TTC549 (cell line): ENCODE measurements at regions not wholly inside any gene's neighbourhood (a gene's known extent, or its start where the extent isn't known, plus 50 kb on each side); places are given as distances from the start of the nearest gene placed in this dataset.
A peak's percentile ranks its signal among the peaks of the same experiment; 100 is the strongest.
"Not testable (repeated sequence)": the region's sequence is repeated elsewhere in the genome, so short reads cannot be mapped to it uniquely, and the experiment has no call there.

Experiments
- FAIRE-seq: peaks from 2 replicates; lab custom pipeline; 2012; peaks lifted over from hg19 to GRCh38; lab: Jason Lieb, UNC

DNA sequence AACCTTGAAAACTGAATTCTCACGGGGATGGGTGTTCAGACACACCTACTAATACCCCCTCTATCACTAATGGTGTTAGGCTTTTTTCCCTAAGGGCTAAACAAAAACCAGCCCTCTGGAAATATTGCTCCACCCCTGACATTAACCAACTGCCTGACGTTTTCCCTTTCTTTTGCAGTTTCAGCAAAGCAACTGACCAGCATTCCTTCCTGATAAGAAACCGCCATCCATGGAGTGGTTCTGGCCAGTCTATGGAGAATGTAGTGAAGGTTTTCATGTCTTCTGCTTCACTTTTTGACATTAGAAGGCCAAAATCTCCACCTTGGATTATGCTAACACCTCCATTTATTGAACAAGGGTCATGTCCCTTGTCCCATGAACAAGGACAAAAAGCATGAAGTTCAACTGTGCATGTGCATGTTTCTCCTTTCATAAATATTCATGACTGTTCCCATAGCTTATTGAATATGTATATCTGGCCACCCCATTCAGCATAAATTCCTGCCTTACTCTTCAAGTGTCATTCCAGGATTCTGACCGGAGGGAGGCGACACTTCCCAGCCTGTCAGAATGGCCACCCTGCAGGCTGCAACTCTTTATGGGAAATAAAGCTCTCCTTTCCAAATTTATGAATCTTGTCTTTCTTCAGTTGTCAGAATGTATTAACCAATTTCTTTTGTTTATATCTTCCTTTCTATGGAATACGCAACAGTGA lies 314.3 kb downstream of the HHIPL2 start:
- FAIRE-seq = no peak

DNA sequence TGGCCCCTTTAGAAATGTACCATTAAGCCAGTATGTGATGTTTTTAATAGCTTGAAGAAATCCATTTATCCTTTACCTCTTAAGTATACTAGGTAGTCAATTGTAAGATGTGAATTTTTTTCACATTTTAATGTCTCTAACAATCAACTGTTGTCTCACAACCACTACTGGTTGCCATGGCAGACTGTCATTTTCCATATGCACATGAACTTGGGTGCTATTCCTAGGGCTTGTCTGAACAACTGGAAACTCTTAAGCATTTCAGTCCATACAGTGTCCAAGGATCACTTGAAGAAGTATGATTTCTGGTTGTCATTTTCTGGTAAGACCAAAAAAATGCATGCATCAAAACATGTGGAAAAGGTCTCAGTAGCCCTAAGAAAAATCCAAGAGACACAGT lies 315.1 kb downstream of the HHIPL2 start:
- FAIRE-seq = no peak

DNA sequence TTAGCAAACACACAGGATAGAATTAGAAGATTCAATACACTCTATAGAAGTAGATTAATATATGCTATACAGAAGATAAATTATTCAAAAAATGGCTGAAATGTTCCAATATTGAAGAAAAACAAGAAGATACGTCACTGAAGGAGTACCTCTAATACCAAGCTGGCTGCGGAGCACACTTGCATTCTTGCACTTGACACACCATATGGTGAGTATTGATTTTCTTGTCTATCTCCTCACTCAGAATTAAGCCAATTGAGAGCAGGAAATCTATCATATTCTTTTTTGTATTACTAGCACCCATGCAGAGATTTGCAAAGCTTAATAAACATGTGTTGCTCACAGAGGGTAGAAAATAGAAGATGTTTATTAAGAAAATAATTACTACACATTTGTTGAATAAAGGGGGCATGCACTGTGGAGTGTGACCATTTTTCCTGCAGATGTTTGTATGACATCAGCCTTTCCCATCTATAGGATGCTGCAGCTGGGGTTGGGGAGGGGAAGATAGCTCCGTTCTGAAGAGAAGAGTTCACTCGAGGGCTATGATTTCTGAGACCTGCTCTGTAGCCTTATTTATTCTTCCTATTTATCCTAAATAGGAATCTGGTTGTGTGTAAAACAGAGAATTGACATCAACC lies 318.1 kb downstream of the HHIPL2 start:
- FAIRE-seq = no peak

DNA sequence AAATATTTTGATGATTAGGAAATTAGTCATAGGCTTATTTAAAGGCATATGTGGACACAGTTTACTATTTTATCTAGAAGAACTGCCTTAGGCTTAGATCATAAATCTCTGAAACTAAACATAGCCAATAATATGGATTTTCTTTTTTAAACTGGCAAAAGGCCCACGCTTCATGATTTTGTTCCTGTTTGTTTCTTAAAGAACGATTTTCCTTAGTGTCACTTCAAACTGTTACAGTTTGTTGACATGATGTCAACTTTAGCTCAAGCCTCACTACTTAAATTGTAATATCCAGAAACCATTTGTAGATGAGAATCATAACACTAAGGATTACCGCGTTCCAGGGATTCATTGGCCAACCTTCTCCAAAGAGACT lies 322.6 kb downstream of the HHIPL2 start:
- FAIRE-seq = no peak

DNA sequence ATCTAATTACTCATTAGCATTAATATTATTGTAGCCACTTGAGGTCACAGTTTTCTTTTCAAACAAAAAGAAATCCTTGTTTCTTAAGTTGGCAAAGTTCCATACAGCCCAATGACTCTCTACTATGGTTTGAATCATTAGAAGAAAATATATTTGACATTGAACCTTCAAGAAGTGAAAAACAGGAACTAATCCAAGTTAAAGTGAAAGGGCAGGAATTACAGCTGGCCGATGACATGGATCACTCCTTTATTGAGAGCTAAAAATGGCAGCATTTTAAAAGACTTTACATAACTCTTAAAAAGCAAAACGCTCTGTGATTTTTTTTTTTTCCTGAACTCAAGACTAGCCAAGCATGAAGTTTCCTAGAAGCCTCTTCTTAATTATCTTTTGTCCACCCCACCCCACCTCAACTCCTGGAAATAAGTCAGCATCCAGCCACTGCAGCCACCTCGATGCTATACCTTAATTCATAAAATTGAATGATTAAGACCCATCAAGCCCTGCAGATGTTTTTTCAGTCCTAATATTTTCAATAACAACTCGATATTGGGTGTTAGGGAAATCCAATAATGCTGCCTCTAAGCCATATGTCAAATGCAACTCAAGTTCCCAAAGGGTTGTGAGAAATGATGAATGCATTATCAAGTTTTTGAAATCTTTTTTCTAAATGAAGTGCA lies 323.1 kb downstream of the HHIPL2 start:
- FAIRE-seq = no peak

DNA sequence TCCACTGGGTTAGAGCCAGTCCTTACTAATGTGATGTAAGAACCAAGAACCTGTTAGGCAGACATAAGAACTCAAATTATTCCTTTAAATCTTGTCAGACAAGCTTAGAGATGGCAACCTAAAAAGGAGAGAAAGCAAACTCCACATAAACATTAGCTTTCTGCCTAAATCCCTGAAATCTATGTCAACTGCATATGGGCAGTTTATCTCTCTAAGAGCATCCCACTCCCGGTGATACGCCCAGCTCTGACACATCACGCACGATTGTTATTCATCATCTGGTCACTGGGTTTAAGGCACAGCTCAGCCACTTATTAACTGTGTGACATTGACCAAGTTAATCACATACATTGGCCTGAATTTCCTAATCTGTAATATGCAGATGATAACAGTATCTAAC lies 323.7 kb downstream of the HHIPL2 start:
- FAIRE-seq = no peak

DNA sequence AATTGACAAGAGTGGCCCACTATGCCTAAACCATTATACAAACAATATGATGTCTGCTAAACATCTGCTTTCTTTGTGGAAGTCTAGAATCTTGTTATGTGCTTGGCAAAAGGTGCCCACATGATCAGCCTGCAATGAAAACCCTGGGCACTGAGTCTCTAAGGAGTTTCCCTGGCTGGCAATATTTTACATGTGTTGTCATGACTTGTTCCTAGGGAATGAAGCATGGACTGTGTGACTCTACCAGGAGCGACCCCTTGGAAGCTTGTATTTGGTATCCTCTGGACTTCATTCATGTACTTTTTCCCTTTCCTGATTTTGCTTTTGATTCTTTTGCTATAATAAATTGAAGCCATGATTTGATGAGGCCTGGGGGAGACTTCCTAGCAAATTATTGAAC lies 324.9 kb downstream of the HHIPL2 start:
- no peak for FAIRE-seq

DNA sequence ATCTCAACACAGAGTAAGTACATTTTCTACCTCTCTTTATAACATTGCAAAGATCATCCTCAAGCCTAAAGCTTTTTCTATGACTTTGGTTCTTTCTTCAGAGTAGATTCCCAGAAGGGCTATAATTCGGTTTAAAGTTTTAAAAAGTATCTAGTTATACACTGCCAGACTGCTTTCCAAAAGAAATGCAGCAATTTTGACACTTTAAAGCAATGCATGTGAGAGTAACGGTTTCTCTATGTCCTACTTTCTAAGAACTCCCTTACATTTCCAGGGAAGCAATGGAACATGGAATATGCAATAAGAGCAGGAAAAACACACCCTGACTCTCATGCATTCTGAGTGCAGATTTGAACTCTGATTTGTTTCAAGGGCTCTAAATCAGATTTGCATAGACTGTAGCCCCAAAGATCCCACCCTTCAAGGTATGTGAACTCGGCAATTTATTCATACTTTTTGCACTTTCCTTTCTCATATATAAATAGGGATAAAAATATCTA lies 331.6 kb downstream of the HHIPL2 start:
- FAIRE-seq = no peak

DNA sequence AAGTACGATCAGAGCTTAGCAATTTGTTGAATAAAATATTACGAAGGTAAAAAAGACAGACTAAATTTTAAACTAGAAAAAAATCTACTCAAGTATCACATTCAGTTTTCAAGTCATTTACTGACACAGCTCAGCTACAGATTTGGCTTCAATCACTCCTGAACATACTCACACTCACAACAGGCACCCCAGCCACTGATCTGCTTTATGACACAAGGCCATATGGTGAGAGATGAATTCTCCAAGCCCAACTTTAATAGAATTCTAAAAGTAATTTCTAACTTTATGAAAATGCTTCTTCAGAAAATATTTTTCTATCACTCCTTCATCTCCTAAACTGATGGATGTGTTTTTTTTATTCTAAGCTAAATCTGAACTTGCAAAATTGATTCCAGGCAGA lies 337.1 kb downstream of the HHIPL2 start:
- FAIRE-seq = no peak

DNA sequence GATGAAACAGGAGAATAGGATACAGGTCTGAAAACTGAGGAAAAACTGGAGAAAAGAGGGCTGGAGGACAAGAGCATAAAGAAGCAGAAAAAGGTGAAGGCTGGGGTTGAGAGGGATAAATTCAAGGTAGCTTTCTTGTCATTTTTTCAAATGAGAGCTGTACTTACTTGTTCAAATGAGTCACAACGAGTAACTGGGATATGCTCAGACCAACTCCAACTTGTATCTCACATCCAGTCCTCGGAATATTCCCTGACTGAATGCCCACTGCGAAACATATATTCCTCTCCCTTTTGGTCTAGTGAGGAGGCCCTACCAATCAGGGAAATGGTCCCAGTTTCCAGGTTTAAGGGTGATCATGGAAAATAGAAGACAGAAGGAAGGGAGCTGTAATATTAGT lies 343.4 kb downstream of the HHIPL2 start:
- no peak for FAIRE-seq

DNA sequence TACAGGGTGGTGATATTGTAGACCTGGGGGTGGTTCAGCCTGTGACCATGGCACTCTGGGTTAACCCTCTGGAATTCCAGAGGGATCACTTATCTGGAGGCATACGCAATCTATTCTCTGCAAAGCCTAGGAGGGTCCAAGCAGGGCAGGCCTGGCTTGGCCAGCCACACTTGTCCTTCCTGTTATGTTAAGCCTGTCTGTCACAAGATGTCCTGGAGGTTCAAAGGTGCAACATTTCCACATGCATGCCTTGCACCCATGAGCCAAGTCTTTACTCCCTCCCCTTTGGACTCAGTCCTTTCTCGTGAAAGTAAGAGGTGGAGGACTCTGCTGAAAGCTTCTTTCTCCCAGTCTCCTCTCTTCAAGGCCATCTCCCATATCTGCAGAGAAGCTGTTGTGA lies 345.1 kb downstream of the HHIPL2 start:
- FAIRE-seq = no peak

DNA sequence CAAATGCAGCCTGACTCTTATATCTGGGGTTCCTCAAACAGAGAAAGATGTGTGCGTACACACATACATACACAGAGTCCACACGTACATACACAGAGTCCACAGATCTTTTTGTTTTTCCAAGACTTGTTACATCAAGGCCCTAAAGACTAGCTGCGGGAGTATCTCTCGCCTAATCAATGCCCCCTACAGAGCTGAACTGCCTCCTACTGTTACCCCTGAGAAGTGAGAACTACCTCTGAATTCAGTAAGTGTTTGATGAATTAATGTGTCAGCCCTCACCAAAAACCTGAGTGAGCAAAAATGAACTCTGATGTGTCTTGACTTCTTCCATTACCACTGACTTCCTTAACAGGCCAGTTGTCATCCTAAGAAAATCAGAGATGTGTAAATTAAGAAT lies 351.2 kb downstream of the HHIPL2 start:
- no peak for FAIRE-seq

DNA sequence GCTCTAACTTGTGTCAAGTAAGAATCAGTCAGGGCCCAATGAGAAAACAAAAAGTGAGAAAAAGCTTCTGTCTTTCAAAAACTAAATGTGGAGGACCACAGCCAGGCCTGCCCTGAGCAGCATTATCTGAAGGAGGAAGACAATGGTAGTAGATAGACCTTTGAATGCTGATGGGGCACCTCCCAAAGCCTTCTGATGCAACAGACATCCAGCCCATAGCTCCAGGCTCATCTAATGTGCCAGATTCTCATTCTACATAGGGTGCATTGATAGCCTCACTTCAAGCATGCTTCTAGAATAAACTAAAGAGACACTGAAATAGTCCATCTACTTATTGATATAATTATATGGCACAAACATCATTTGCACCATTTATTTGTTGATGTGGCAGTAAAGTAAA lies 351.6 kb downstream of the HHIPL2 start:
- no peak for FAIRE-seq

DNA sequence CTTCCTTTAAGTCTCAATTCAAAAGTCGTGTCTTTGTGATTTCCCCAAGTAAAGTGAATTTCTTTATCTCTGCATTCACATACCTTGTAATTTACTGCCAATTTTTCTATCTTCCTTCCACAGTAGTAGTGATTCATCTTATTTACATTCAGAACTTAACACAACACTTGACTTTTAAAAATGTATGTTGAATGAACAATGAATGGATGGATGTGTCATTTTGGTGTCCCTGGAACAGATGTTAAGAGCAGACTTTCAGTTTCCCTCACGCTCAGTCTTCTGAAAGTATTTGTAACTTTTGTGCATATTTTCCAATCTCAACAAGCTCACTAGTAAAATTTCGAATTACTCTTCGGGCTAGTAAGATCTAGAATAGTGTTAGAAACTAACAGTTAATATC lies 352.0 kb downstream of the HHIPL2 start:
- FAIRE-seq = no peak

DNA sequence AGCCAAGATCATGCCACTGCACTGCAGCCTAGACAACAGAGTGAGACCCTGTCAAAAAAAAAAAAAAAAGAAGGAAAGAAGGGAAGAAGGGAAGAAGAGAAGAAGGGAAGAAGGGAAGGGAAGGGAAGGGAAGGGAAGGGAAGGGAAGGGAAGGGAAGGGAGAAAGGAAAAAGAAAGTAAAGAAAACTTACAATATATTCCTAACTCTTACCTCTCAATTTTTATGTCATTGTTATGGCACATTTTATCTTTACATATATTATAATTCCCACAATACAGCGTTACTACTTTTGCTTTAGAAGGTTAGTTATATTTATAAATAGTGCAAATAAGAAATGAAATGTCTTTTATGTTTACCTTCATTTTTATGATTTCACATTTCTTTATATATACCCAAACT lies 358.7 kb downstream of the HHIPL2 start:
- FAIRE-seq = no peak

DNA sequence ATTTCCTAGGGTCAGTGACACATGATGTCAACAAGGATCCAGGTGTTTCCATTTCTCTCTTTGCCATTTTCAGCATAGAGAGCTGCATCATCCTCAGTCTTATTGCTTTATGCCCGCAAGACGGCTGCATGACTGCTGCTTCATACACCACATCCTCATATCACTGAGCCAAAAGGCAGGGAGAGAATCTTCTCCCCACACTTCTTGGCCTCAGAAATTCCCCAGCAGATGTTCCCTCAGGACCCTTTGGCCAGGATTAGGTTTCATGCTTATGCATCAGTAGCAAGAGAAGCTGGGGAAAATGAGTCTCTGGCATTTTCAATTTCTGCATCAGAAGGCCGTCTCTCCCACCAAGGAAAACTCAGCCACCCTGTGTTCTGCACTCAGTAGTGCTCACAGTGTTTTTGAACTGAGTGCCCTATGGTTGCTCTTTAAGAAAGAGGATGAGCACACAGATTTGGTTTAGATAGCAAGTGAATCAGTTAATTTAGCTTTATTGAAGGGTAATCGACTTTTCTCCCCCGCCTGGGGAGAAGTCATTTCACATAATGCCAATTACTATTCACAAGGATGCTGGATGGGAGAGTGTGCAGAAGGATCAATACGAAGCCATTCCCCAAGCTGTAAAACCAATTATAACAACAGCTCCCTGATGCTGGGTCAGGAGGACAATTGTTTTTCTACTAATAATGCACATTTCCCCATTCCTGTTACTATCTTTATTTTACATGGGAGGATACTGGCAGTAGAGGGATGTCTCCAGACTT lies 360.2 kb downstream of the HHIPL2 start:
- FAIRE-seq = no peak

DNA sequence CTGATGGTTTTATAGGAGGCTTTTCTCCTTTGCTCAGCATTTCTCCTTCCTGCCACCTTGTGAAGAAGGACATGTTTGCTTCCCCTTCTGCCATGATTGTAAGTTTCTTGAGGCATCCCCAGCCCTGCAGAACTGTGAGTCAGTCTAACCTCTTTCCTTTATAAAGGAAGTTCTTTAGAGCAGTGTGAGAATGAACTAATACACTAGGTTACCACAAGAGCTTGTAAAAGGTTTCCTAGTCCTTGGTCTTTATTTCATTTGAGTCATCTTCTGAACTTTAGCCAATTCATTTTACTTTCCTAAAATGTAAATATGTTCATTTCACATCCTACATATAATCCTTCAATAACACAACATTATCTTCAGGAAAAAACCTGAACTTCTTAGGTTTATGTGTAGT lies 365.3 kb downstream of the HHIPL2 start:
- no peak for FAIRE-seq

DNA sequence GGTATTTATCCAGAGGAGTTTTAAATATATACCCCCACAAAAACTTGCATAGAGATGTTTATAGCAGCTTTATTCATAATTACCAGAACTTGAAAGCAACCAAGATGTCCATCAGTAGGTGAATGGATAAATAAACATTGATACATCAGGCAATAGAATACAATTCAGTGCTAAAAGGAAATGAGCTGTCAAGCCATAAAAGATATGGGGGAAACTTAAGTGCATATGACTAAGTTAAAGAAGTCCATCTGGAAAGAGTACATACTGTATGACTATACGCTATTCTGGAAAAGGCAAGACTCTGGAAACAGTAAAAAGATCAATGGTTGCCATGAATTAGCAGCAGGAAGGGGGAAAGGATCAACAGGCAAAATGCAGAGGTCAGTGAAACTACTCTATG lies 366.7 kb downstream of the HHIPL2 start:
- FAIRE-seq = no peak

DNA sequence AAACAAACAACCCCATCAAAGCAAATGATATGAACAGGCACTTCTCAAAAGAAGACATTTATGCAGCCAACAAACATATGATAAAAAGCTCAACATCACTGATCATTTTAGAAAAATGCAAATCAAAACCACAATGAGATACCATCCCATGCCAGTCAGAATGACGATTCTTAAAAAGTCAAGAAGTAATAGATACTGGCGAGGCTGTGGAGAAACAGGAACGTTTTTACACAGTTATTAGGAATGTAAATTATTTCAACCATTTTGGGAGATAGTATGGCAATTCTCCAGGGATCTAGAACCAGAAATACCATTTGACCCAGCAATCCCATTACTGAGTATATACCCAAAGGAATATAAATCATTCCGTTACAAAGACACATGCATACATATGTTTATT lies 370.4 kb downstream of the HHIPL2 start:
- FAIRE-seq = not testable (repeated sequence)

DNA sequence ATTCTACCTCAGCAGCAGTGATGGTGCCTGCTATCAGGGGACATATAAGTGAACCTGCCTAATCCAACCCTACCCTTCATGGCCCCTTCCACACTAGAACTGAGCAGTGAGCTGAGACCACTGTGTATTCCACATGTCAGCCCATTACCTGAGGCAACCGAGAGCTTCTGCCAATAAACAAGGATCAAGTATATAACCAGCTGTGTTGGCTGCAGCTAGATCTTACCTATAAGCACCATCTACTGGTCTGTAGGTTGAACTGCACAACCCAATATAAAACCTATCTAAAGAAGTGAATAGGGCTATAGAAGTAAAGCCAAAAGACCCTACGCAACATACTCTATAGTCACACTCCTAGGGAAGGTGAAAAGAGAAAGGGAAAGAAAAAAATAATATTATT lies 376.9 kb downstream of the HHIPL2 start:
- FAIRE-seq = peak; percentile 48

DNA sequence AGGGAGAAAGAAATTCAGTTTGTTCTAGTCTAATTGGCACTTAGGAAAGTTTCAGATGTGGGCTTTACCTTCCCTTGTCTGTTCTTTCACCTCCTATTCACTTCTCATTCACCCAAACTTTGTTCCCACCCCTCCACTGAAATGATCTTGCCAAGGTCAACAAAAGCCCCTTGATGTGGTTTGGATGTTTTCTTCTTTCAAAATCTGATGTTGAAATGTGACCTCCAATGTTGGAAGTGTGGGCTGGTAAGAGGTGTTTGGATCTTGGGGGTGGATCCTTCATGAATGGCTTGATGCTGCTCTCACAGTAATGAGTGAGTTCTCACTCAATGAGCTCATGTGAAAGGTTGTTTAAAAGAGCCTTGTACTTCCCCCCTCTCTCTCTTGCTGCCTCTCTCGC lies 379.3 kb downstream of the HHIPL2 start:
- FAIRE-seq = no peak

DNA sequence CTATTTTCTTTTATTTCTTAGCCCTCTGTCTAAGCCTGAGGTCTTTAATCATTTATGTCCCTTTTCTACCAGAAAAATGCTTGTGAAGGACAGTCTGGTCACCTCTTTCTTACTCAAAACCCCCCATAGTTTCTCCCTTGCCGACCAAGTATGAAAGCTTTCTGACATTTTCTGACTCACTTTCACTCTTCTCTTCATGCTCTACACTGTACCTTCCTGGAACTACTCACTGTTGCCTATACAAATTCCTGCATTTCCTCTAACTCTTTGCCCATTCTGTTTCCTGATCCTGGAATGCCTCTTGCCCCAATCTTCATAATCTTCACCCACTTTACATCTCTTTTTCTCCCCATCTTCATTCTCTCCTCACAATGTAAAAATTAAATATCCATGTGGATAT lies 380.0 kb downstream of the HHIPL2 start:
- FAIRE-seq = no peak

DNA sequence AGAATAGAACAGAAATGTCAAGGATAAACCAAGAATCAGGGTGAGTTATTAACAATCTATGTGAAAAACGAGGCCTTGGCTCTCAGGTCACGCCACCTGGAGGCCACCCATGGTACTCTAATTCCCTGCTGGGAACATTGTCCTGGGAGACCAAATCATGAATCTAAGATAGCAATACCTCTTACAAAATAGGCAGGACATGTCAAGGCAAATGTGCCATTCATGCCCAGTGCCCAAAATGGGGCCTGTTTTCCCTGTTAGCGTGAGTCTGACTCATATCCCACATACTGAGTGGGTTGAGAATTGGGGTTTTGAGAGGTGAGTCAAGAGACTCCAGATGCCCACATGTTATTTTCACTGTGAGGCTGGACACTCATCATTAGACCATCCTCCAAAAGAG lies 380.8 kb downstream of the HHIPL2 start:
- FAIRE-seq = no peak
